Parathyroid adenoma (tissue), 2 donors: ENCODE measurements at regions not wholly inside any gene's neighbourhood (a gene's known extent, or its start where the extent isn't known, plus 50 kb on each side); places are given as distances from the start of the nearest gene placed in this dataset.
"Not testable (repeated sequence)": the region's sequence is repeated elsewhere in the genome, so short reads cannot be mapped to it uniquely, and the experiment has no call there.

Source experiments
- H2AFZ ChIP-seq: fragments of 300-600 bp; sonication (generic); one replicate; pipeline ENCODE4 v1.7.0; 2017; ENCODE audit warnings: antibody characterized with exemption, mild to moderate bottlenecking
- H3K27ac ChIP-seq: fragments of 300-600 bp; sonication (generic); one replicate; pipeline ENCODE4 v1.7.0; 2017
- H3K27me3 ChIP-seq: fragments of 300-600 bp; sonication (generic); one replicate; pipeline ENCODE4 v1.7.0; 2017; ENCODE audit warnings: low read length; ENCODE audit not compliant: control insufficient read depth, insufficient read depth
- H3K36me3 ChIP-seq: fragments of 300-600 bp; sonication (generic); one replicate; pipeline ENCODE4 v1.7.0; 2017; ENCODE audit warnings: low read length; ENCODE audit not compliant: control insufficient read depth, insufficient read depth
- H3K4me1 ChIP-seq: fragments of 300-600 bp; sonication (generic); one replicate; pipeline ENCODE4 v1.7.0; 2017; ENCODE audit warnings: control low read depth
- H3K4me2 ChIP-seq: fragments of 300-600 bp; sonication (generic); one replicate; pipeline ENCODE4 v1.7.0; 2017; ENCODE audit warnings: low read length
- H3K4me3 ChIP-seq: fragments of 300-600 bp; sonication (generic); one replicate; pipeline ENCODE4 v1.7.0; 2017; ENCODE audit warnings: low read depth, low read length
- H3K79me2 ChIP-seq: fragments of 300-600 bp; sonication (generic); one replicate; pipeline ENCODE4 v1.7.0; 2017; ENCODE audit warnings: control low read depth
- H3K9ac ChIP-seq: fragments of 300-600 bp; sonication (generic); one replicate; pipeline ENCODE4 v1.7.0; 2017; ENCODE audit warnings: mild to moderate bottlenecking
- H3K9me3 ChIP-seq: fragments of 300-600 bp; sonication (generic); one replicate; pipeline ENCODE4 v1.7.0; 2017; ENCODE audit warnings: low read length; ENCODE audit not compliant: control insufficient read depth
- CTCF ChIP-seq: fragments of 300-600 bp; sonication (generic); IDR thresholded peaks from one replicate; pipeline ENCODE4 v1.7.0; 2017; ENCODE audit warnings: antibody characterized with exemption, mild to moderate bottlenecking
- donor health status: primary hyperparathyroidism.

DNA sequence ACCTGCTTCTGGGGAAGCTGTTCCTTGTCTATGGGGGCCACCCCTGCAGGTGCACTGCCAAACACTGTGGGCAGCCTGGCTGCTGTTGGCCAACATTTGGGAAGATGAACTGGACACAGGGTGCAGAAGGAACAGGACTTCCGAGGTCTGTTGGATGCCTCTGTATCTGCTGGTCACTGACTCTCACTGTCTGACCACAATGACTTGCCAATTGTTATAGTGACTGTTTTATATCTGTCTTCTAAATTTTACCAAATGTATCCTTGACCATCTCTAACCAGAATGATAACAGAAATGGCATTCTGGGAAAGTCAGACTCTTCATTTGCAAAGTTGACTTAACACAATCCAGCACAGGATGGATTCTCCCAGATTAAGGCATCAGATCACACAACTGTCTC, 214.0 kb upstream of the PRSS58 start:
- H3K4me2 ChIP-seq: no peak overlapping the region
- H3K4me1 ChIP-seq: no peaks in the 10 kb centered on the region
- TF ChIP-seq CTCF: no peak
- H3K4me3 ChIP-seq: no peak overlapping the region
- no peaks in the 10 kb centered on the region for H3K9me3 ChIP-seq
- no peak overlapping the region for H2AFZ ChIP-seq
- H3K36me3 ChIP-seq: no peaks in the 10 kb centered on the region
- no peak overlapping the region for H3K27ac ChIP-seq
- H3K9ac ChIP-seq: no peak overlapping the region
- H3K79me2 ChIP-seq: no peaks in the 10 kb centered on the region
- no peaks in the 10 kb centered on the region for H3K27me3 ChIP-seq

DNA sequence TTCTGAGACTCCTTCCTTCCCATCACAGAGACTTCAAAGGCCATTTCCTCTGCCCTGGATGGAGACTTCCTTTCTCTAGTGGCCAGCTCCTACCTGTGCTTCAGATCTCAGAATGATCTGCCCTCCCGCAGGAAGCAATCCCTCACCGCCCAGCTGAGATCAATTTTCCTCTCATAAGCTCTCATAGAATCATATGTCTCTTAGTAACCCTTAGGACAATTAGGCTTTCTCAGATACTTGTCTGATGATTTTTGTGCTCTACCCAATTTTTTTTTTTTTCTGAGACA, 212.6 kb upstream of the PRSS58 start:
- Histone ChIP-seq H3K79me2 (no peaks in the 10 kb centered on the region), H3K4me1 (no peaks in the 10 kb centered on the region), H2AFZ (no peak overlapping the region), H3K9me3 (no peaks in the 10 kb centered on the region), H3K9ac (no peak overlapping the region), H3K27me3 (no peaks in the 10 kb centered on the region), H3K27ac (no peak overlapping the region), H3K36me3 (no peaks in the 10 kb centered on the region), H3K4me2 (no peak overlapping the region), H3K4me3 (no peak overlapping the region)
- no peak for TF ChIP-seq CTCF

DNA sequence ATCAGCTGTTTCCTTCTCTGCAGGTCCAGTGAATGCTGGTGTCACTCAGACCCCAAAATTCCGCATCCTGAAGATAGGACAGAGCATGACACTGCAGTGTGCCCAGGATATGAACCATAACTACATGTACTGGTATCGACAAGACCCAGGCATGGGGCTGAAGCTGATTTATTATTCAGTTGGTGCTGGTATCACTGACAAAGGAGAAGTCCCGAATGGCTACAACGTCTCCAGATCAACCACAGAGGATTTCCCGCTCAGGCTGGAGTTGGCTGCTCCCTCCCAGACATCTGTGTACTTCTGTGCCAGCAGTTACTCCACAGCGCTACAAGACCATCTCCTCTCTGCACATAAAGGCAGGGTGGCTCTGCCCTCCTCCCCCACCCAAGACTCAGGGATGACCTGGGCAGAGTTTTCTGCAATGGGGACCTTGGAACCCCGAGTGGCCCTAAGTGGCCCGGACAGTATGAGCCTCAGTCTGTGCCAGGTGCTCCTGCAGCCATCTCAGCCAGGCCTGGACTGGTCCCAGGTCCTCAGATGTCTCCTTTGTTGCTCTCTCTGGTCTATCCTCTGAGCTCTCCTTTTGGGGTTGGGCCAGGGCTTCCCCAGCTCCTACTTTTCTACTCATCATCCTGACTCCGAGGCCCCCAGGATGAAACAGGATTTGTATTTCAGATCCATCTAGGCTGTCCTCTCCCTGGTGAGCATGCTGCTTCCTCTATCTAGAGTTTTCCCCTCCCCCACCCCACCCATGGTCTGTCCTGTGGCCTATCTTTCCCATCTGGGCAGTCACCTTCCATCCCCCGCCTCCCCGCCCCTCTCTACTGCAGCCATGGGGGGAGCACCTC, 212.1 kb upstream of the PRSS58 start:
- Histone ChIP-seq H2AFZ (no peak overlapping the region), H3K36me3 (no peaks in the 10 kb centered on the region), H3K4me1 (no peaks in the 10 kb centered on the region), H3K9me3 (no peaks in the 10 kb centered on the region), H3K4me2 (no peak overlapping the region), H3K27ac (no peak overlapping the region), H3K27me3 (no peaks in the 10 kb centered on the region), H3K9ac (no peak overlapping the region), H3K79me2 (no peaks in the 10 kb centered on the region), H3K4me3 (no peak overlapping the region)
- TF ChIP-seq CTCF: no peak

DNA sequence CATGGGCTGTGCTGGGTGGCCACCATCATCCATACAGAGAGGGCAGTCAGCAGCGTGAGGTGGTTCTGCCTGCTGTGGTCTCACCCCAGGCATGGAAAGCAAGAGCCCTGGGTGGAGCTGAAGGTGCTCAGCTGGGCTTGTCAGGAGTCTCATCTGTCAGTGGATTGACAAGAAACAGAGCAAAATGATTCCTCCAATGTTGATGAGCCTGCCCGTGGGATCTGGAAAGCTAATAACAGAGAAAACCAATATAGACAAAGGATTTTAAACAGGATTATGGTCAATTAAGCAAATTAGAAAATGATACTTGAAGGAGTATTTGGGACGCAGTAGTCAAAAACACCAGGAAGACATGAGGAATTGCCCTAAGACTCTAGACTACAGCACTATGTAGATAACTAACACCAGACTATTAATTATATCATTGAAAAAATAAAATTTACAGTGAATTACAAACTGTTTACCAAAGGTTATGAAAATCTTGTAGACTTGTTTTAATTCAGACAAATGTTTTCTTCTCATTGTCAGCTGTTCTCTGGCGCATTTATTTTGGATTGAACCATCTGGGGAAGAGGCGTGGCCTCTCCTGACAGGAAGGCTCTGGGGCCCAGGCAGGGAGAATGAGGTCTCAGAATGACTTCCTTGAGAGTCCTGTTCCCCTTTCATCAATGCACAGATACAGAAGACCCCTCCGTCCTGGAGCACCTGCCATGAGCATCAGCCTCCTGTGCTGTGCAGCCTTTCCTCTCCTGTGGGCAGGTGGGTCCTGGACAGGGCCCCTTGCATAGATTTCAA, 211.2 kb upstream of the PRSS58 start:
- Histone ChIP-seq H3K27me3 (no peaks in the 10 kb centered on the region), H3K4me2 (no peak overlapping the region), H3K36me3 (no peaks in the 10 kb centered on the region), H3K27ac (no peak overlapping the region), H3K9ac (no peak overlapping the region), H3K4me1 (no peaks in the 10 kb centered on the region), H2AFZ (no peak overlapping the region), H3K4me3 (no peak overlapping the region), H3K79me2 (no peaks in the 10 kb centered on the region), H3K9me3 (no peaks in the 10 kb centered on the region)
- TF ChIP-seq CTCF: no peak

GRCh38 chr7:142467056-142467655, 209.3 kb upstream of the PRSS58 start:
- H3K79me2 ChIP-seq, H3K27me3 ChIP-seq, H3K4me2 ChIP-seq, H3K36me3 ChIP-seq, H3K9me3 ChIP-seq, H2AFZ ChIP-seq, H3K9ac ChIP-seq, H3K4me3 ChIP-seq, H3K27ac ChIP-seq, H3K4me1 ChIP-seq: not testable (repeated sequence)
